GM19240 (cell line): ENCODE measurements at regions not wholly inside any gene's neighbourhood (a gene's known extent, or its start where the extent isn't known, plus 50 kb on each side); places are given as distances from the start of the nearest gene placed in this dataset.

Source experiments
- DNase-seq: peaks from one replicate; pipeline ENCODE4 v3.0.0; 2011; ENCODE audit warnings: low spot score; ENCODE audit not compliant: insufficient read length

DNA sequence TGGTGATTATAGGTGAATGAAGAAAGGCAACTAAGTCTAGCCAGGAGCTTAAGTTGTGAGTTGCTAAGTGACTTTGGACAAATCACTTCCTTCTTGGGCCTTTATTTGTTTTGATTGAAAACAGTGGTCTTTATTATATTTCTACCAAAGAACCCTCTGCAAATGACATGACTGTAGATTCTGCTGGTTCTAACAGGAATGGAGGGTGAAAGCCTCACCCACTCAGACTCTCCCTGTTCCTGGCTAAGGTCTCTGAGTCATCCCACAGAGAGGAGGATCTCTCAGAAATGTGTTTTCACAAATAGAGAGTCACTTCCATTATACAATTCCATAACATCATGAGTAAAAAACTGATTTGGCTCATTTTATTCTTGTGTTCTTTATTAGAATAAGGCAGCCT lies 583.9 kb upstream of the LRRC4C start:
- no peak for DNase-seq

DNA sequence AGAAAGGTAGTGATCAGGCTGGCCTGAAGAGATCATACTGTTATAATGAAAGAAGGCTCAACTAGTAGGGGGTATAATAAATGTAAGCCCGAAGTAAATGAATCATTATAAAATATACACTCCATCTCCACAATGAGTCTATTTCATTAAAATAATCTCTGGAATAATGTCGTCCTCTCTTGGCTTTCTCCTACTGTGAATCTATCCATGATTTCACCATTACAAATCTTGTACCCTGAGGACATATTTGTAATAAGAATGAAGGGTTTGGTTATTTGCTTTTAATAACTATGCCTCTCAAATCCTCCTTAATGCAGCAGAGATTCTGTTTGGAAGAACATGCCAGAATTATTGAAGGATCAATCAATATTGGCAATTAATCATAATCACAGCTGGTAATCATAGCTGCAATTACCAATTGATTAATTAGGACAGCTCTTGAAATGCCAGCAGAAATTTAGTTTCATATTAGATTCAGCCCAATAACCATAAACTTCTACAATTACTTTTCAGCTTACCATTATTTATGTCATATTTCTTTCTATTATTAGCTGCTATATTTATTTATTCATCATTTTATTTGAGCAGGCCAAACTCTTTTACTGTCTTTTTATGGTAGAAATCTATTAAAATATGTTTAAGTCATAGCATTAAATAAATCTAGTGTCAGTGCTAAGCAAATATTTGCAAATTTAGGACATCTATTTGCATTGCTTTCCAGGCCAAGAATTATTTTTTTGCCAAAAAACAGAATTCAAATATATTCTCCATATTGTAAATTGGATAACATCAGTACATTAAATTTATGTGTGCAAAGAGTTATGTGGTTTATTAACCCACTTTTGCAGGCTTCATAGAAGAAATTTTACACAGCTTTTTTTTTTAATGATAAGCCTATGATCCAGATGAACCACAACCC lies 588.4 kb upstream of the LRRC4C start:
- no peak for DNase-seq

DNA sequence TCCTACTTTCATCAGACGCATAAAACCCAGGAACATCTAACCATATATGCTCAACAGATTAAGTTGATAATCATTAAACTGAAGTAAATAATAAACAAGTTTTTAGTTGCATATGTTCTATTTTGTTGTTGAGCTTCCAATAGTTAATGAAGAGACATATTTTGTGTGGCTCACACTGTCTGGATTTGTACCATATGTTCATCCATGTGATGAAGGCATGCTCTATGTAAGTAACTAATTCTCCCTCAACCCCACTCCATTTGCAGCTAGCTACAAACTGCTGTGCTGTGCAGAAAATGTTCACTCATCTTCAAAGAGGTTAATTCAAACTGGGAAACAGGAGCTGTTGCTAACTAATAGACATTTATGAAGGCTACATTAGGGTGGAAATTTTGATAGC lies 589.7 kb upstream of the LRRC4C start:
- no peak for DNase-seq

- no peak for DNase-seq
Observed at GRCh38 chr11:42049650-42050049, 590.2 kb upstream of the LRRC4C start.

DNA sequence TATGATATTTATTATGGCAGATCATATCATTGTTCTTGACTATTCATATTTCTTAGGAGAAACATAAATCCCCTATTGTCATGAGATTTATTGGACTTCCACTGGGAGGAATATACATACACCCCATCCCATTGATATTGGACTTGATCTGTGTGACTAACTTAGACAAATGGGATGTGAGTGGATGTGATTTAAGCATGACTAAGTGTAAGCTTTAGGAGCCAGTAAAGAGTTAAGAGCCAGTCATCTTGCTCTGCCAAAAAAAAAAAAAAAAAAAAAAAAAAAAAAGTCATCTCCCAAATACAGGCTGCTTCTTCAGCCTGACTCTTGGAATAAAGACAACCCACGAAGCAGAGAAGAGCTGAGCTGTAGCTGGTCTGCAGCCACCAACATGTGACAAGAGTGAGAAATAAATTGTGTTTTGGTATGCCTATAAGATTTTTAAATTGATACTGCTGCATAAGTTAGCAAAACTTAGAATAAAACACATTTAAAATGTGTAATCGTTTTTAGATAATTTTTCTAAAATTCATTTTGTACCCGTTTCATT lies 595.0 kb upstream of the LRRC4C start:
- DNase-seq, result no peak

GRCh38 chr11:42055606-42056005 lies 596.2 kb upstream of the LRRC4C start:
- no peak for DNase-seq

GRCh38 chr11:42058794-42059193 lies 599.3 kb upstream of the LRRC4C start:
- DNase-seq, result no peak

- no peak for DNase-seq
Observed at GRCh38 chr11:42065199-42065598, 605.7 kb upstream of the LRRC4C start.

- no peak for DNase-seq
Observed at GRCh38 chr11:42066113-42066512, 606.7 kb upstream of the LRRC4C start.

DNA sequence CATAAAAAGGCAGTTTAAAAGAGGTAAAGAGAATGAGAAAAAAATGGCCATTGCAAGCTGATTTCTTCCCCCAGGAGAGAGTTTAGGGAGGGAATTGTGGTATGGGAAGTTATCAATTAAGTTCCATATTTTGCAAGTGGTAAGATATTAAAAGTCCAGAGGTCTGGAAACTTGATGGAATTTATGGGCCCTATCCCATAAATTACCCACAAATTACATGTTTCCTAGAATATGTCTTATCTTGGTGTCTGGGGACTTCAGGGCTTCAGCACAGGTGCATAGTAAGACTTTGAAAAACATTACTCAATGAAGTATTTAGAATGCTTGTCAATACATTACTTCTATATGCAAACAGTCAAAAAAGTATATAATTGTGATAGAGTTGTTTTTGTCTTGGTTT lies 614.9 kb upstream of the LRRC4C start:
- DNase-seq, result no peak

DNA sequence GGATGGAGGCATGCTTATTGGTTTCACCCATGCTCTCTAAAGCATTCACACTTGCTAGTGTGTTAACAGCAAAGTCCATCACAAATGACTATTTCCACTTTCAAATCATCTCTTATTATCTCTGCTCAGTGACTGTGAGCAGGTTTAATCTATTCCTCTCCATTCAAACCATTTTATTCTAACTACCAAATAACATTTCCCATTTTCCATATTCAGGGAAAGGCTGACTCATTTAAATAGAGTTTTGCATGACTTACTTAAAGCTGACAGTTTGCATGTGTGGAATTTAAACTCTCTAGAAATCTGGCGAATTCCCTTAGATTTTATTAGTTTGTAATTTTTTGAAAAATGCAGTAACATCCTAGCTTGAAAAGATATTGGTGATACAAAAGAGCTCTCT lies 615.7 kb upstream of the LRRC4C start:
- DNase-seq, result no peak

DNA sequence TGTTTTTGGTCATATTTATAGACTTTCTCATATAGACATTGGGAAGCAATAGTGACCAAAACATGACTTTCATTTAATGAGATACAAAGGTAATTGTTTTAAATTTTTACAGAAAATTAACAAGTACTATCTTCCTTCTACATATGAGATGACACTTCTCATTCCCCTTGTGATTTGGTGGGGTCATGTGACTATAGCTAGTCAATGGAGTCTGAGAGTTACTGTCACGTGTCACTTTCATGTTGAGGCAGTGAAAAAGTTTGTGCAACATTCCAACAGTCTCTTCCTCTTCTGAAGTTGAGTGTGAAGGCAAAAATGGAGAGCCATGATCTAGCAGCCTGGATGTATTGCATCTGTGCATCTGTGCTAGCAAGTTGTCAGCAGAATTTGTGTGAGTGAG lies 618.3 kb upstream of the LRRC4C start:
- no peak for DNase-seq

- no peak for DNase-seq
Observed at GRCh38 chr11:42085736-42086135, 626.3 kb upstream of the LRRC4C start.

- no peak for DNase-seq
Observed at GRCh38 chr11:42093541-42093940, 634.1 kb upstream of the LRRC4C start.

GRCh38 chr11:42098075-42098474 lies 638.6 kb upstream of the LRRC4C start:
- no peak for DNase-seq

- no peak for DNase-seq
Observed at GRCh38 chr11:42112866-42113265, 653.4 kb upstream of the LRRC4C start.

GRCh38 chr11:42114927-42115326 lies 655.5 kb upstream of the LRRC4C start:
- no peak for DNase-seq

- DNase-seq, result no peak
Observed at GRCh38 chr11:42138454-42138853, 679.0 kb upstream of the LRRC4C start.

DNA sequence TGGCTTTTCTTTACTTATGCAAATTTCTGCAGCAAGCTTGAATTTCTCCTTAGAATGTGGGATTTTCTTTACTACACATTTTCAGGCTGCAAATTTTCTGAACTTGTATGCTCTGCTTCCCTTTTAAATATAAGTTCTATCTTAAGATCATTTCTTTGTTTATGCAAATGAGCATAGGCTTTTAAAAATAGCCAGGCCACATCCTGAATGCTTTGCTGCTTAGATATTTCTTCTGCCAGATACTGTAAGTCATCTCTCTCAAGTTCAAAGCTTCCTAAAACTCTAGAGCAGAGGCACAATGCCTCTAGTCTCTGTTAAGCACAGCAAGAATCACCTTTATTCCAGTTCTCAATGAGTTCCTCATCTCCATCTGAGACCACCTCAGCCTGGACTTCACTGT lies 685.9 kb upstream of the LRRC4C start:
- no peak for DNase-seq

GRCh38 chr11:42161886-42162285 lies 702.4 kb upstream of the LRRC4C start:
- no peak for DNase-seq

- no peak for DNase-seq
Observed at GRCh38 chr11:42169191-42169590, 709.7 kb upstream of the LRRC4C start.

- no peak for DNase-seq
Observed at GRCh38 chr11:42170601-42171000, 711.1 kb upstream of the LRRC4C start.

DNA sequence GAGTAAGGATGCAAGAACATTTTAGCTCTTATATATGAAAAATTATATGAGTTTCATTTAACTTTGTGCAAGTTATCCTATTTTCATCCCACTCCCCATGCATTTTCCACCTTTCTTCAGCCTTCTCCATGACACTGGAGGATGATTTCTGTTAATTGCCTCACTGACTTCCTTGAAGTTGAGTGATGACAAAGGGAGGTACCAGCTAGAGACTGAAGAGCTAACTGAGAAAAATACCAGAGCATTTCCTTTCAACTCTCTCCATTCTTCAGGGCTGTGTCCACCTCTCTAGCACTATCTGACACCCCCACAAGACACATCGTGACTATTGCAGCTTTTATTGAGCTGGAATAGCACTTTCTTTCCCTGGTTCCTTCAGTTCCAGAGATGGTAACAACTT lies 711.6 kb upstream of the LRRC4C start:
- no peak for DNase-seq
